ENCODE measurements at regions not wholly inside any gene's neighbourhood (a gene's known extent, or its start where the extent isn't known, plus 50 kb on each side); places are given as distances from the start of the nearest gene placed in this dataset.
"Not testable (repeated sequence)": the region's sequence is repeated elsewhere in the genome, so short reads cannot be mapped to it uniquely, and the experiment has no call there.

- H3K27ac Mint-ChIP-seq = no peak overlapping the region
These were observed 452.4 kb upstream of the PHF14 start for GRCh38 chr7:10521306-10521705.

DNA sequence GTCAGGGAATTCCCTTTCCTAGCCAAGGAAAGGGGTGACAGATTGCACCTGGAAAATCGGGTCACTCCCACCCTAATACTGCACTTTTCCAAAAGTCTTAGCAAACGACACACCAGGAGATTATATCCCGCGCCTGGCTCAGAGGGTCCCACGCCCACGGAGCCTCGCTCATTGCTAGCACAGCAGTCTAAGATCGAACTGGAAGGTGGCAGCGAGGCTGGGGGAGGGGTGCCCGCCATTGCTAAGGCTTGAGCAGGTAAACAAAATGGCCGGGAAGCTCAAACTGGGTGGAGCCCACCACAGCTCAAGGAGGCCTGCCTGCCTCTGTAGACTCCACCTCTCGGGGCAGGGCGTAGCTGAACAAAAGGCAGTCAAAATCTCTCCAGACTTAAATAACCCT, 440.2 kb upstream of the PHF14 start:
- H3K4me1 Mint-ChIP-seq (ENCODE audit: low read depth); H3K36me3 ChIP-seq (ENCODE audit: insufficient read depth, low read length); H3K27me3 Mint-ChIP-seq; H3K4me3 ChIP-seq (ENCODE audit: low read length); CTCF ChIA-PET; H3K27me3 ChIP-seq (ENCODE audit: control insufficient read depth in 1 of 2, insufficient read depth in 2 of 2, low read length in 2 of 2); H3K9me3 ChIP-seq (ENCODE audit: control insufficient read depth in 1 of 2, insufficient read depth in 1 of 2, low read length in 2 of 2); H3K27ac ChIP-seq (ENCODE audit: low read depth in 1 of 2, low read length in 2 of 2); H3K27ac Mint-ChIP-seq; H3K36me3 Mint-ChIP-seq (ENCODE audit: low read depth); POLR2A ChIA-PET; H3K4me3 Mint-ChIP-seq; DNase-seq; intact Hi-C loops (cut with DNase I, micrococcal nuclease); ATAC-seq (ENCODE audit: poor library complexity); H3K4me1 ChIP-seq (ENCODE audit: insufficient read depth, low read length); H3K9me3 Mint-ChIP-seq: not testable (repeated sequence)

More at GRCh38 chr7:10521306-10521705, 452.4 kb upstream of the PHF14 start:
- H3K4me1 ChIP-seq (ENCODE audit: insufficient read depth, low read length) = no peaks in the 10 kb centered on the region
- no peak overlapping the region for H3K27ac ChIP-seq (ENCODE audit: low read depth in 1 of 2, low read length in 2 of 2)
- no peaks in the 10 kb centered on the region for H3K4me1 Mint-ChIP-seq (ENCODE audit: low read depth)
- H3K36me3 Mint-ChIP-seq (ENCODE audit: low read depth) = no peaks in the 10 kb centered on the region
- H3K4me3 Mint-ChIP-seq = no peak overlapping the region
- ChIA-PET CTCF (no interaction called here), POLR2A (no interaction called here)
- no peak for ATAC-seq (ENCODE audit: poor library complexity)
- TF ChIP-seq, protein P1, sequence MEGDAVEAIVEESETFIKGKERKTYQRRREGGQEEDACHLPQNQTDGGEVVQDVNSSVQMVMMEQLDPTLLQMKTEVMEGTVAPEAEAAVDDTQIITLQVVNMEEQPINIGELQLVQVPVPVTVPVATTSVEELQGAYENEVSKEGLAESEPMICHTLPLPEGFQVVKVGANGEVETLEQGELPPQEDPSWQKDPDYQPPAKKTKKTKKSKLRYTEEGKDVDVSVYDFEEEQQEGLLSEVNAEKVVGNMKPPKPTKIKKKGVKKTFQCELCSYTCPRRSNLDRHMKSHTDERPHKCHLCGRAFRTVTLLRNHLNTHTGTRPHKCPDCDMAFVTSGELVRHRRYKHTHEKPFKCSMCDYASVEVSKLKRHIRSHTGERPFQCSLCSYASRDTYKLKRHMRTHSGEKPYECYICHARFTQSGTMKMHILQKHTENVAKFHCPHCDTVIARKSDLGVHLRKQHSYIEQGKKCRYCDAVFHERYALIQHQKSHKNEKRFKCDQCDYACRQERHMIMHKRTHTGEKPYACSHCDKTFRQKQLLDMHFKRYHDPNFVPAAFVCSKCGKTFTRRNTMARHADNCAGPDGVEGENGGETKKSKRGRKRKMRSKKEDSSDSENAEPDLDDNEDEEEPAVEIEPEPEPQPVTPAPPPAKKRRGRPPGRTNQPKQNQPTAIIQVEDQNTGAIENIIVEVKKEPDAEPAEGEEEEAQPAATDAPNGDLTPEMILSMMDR (IDR thresholded peaks at IDR 0.05) = no peak
- intact Hi-C loops (cut with DNase I, micrococcal nuclease) = no loop called here
- H3K27me3 ChIP-seq (ENCODE audit: control insufficient read depth in 1 of 2, insufficient read depth in 2 of 2, low read length in 2 of 2) = no peaks in the 10 kb centered on the region
- DNase-seq = no peak
- no peak overlapping the region for H3K4me3 ChIP-seq (ENCODE audit: low read length)
- H3K9me3 Mint-ChIP-seq = peaks cover 2% of the 10 kb centered on the region
- H3K36me3 ChIP-seq (ENCODE audit: insufficient read depth, low read length) = no peaks in the 10 kb centered on the region
- no peaks in the 10 kb centered on the region for H3K27me3 Mint-ChIP-seq
- H3K9me3 ChIP-seq (ENCODE audit: control insufficient read depth in 1 of 2, insufficient read depth in 1 of 2, low read length in 2 of 2) = no peaks in the 10 kb centered on the region

- Mint-ChIP-seq H3K27ac (no peak overlapping the region), H3K4me1 (ENCODE audit: low read depth) (no peaks in the 10 kb centered on the region), H3K27me3 (no peaks in the 10 kb centered on the region), H3K36me3 (ENCODE audit: low read depth) (no peaks in the 10 kb centered on the region), H3K9me3 (no peaks in the 10 kb centered on the region), H3K4me3 (no peak overlapping the region)
- ChIA-PET CTCF (no interaction called here), POLR2A (no interaction called here)
- intact Hi-C loops (cut with DNase I, micrococcal nuclease) = no loop called here
- no peak for DNase-seq
- no peaks in the 10 kb centered on the region for H3K4me1 ChIP-seq (ENCODE audit: insufficient read depth, low read length)
- TF ChIP-seq, protein P1 (IDR thresholded peaks at IDR 0.05) = no peak
- no peak overlapping the region for H3K4me3 ChIP-seq (ENCODE audit: low read length)
- peaks cover 0 to 8% of the 10 kb centered on the region in 2 experiments for H3K9me3 ChIP-seq (ENCODE audit: control insufficient read depth in 1 of 2, insufficient read depth in 1 of 2, low read length in 2 of 2)
- H3K27me3 ChIP-seq (ENCODE audit: control insufficient read depth in 1 of 2, insufficient read depth in 2 of 2, low read length in 2 of 2) = no peaks in the 10 kb centered on the region
- no peak for ATAC-seq (ENCODE audit: poor library complexity)
- no peaks in the 10 kb centered on the region for H3K36me3 ChIP-seq (ENCODE audit: insufficient read depth, low read length)
- no peak overlapping the region for H3K27ac ChIP-seq (ENCODE audit: low read depth in 1 of 2, low read length in 2 of 2)
These were observed 437.1 kb upstream of the PHF14 start for GRCh38 chr7:10536561-10536960.

DNA sequence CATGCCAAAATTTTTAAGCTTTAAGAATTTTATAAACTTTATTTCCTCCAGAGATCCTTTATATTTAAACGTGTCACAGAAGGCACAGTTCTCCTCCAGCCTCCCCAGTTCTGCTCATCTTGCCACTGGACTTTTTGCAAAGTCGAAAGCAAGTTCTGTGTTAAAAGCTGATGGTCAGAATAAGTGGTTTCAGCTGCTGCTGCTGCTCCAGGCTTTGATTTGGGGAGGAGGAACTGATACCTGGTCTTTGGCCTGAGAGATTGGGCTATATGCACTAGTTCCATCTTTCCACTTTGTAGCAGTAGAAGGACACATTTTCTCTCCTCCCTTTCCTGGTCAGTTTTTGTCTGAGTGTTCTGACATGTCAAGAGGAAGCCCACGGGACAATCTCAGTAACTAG, 435.9 kb upstream of the PHF14 start:
- Mint-ChIP-seq H3K36me3 (ENCODE audit: low read depth) (no peaks in the 10 kb centered on the region), H3K4me1 (ENCODE audit: low read depth) (no peaks in the 10 kb centered on the region), H3K9me3 (no peaks in the 10 kb centered on the region), H3K27ac (no peak overlapping the region), H3K4me3 (no peak overlapping the region), H3K27me3 (no peaks in the 10 kb centered on the region)
- H3K27me3 ChIP-seq (ENCODE audit: control insufficient read depth in 1 of 2, insufficient read depth in 2 of 2, low read length in 2 of 2) = no peaks in the 10 kb centered on the region
- H3K4me1 ChIP-seq (ENCODE audit: insufficient read depth, low read length) = no peaks in the 10 kb centered on the region
- TF ChIP-seq, protein P1 (IDR thresholded peaks at IDR 0.05) = no peak
- CTCF ChIA-PET = no interaction called here
- intact Hi-C loops (cut with DNase I, micrococcal nuclease) = no loop called here
- POLR2A ChIA-PET = no interaction called here
- no peak for DNase-seq
- no peaks in the 10 kb centered on the region for H3K36me3 ChIP-seq (ENCODE audit: insufficient read depth, low read length)
- no peak overlapping the region for H3K27ac ChIP-seq (ENCODE audit: low read depth in 1 of 2, low read length in 2 of 2)
- no peak for ATAC-seq (ENCODE audit: poor library complexity)
- peaks cover 0 to 8% of the 10 kb centered on the region in 2 experiments for H3K9me3 ChIP-seq (ENCODE audit: control insufficient read depth in 1 of 2, insufficient read depth in 1 of 2, low read length in 2 of 2)
- no peak overlapping the region for H3K4me3 ChIP-seq (ENCODE audit: low read length)
